ENCODE measurements at regions not wholly inside any gene's neighbourhood (a gene's known extent, or its start where the extent isn't known, plus 50 kb on each side); places are given as distances from the start of the nearest gene placed in this dataset.
"Not testable (repeated sequence)": the region's sequence is repeated elsewhere in the genome, so short reads cannot be mapped to it uniquely, and the experiment has no call there.

DNA sequence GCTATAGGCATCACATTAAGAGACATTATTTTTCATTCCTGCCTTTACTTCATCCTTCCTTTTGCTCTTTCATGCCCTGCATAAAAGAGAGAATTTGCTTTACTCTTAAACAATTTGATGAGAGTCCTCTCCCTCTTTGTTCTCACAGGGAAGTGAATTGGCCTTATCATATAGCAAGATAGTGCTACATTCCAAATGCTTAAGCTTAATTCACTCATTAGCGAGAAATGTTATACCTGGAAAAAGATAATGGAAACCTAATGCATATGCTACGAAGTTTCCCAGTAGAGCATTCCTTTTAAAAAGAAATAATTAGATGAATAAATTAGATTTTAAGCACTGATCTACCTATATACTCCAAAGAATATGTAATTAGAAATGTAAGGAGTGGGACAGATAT is 798.8 kb downstream of the C12orf50 start:
- Histone ChIP-seq H3K27ac (ENCODE audit: low read length) (no peak overlapping the region), H3K4me1 (ENCODE audit: control insufficient read depth, insufficient read depth, low read length) (no peaks in the 10 kb centered on the region), H3K27me3 (ENCODE audit: control insufficient read depth in 1 of 2, insufficient read depth in 2 of 2, low read length in 2 of 2) (no peaks in the 10 kb centered on the region), H3K9ac (ENCODE audit: low read length in 2 of 2) (no peak overlapping the region), H3K4me3 (ENCODE audit: low read length in 2 of 2) (no peak overlapping the region), H3K36me3 (ENCODE audit: control insufficient read depth in 2 of 2, insufficient read depth in 2 of 2, low read length in 2 of 2) (no peaks in the 10 kb centered on the region), H3K9me3 (ENCODE audit: control insufficient read depth in 2 of 2, low read length in 2 of 2) (no peaks in the 10 kb centered on the region)

DNA sequence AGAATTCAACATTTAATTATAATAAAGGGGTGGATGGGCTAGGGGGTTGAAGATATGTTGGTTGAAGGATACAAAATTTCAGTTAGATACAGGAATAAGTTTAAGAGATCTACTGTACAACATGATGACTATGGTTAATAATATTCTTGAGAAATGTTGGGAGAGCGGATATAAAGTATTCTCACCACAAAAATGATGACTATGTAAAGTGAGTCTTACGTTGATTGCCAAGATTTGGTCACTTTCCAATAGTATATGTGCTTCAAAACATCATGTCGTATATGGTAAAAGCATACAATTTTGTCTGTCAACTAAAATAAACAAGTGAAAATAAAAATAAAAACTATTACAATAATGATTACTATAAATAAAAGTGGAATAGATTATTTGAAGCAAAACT is 802.0 kb downstream of the C12orf50 start:
- Histone ChIP-seq H3K27me3 (ENCODE audit: control insufficient read depth in 1 of 2, insufficient read depth in 2 of 2, low read length in 2 of 2) (no peaks in the 10 kb centered on the region), H3K27ac (ENCODE audit: low read length) (no peak overlapping the region), H3K36me3 (ENCODE audit: control insufficient read depth in 2 of 2, insufficient read depth in 2 of 2, low read length in 2 of 2) (no peaks in the 10 kb centered on the region), H3K4me3 (ENCODE audit: low read length in 2 of 2) (no peak overlapping the region), H3K4me1 (ENCODE audit: control insufficient read depth, insufficient read depth, low read length) (no peaks in the 10 kb centered on the region), H3K9me3 (ENCODE audit: control insufficient read depth in 2 of 2, low read length in 2 of 2) (no peaks in the 10 kb centered on the region), H3K9ac (ENCODE audit: low read length in 2 of 2) (no peak overlapping the region)

DNA sequence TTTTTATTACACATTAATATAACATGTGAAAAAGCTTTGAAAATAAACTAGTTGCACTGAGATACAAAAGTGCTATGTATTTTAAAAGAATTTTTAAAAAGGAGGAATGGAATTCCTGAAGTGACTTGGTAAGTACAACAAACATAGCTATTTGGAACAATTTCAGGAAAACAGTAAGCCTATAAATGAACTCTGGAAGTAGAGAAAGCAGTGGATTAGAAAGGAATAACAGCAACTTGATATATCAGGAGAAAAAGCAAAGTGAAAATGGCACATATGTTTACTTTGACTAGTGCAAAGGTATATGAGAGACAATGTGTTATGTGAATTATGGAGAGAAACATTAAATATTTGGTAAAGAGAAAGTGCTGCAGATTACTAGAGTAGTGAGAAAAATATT is 811.7 kb downstream of the C12orf50 start:
- Histone ChIP-seq H3K27ac (ENCODE audit: low read length) (no peak overlapping the region), H3K9me3 (ENCODE audit: control insufficient read depth in 2 of 2, low read length in 2 of 2) (no peaks in the 10 kb centered on the region), H3K36me3 (ENCODE audit: control insufficient read depth in 2 of 2, insufficient read depth in 2 of 2, low read length in 2 of 2) (no peaks in the 10 kb centered on the region), H3K4me3 (ENCODE audit: low read length in 2 of 2) (no peak overlapping the region), H3K9ac (ENCODE audit: low read length in 2 of 2) (no peak overlapping the region), H3K27me3 (ENCODE audit: control insufficient read depth in 1 of 2, insufficient read depth in 2 of 2, low read length in 2 of 2) (no peaks in the 10 kb centered on the region), H3K4me1 (ENCODE audit: control insufficient read depth, insufficient read depth, low read length) (no peaks in the 10 kb centered on the region)

DNA sequence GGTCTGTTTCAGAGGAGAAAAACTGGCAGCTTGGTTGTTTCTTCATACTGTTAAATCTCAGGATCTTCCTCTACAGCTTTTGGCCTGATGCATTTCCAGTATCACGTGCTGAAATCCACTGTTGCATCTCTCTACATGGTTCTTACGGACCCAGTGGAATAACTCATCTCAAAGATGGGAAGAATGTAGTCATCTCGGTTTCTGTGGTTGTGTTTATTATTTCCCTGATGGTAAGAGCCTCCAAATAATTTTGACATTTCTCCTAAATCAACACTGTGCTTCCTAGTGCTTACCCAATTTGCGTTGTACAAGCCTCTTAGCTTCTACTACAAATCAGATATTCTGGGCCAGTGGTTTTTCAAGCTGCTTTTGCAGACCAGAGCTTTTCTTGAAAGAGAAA is 812.8 kb downstream of the C12orf50 start:
- Histone ChIP-seq H3K27me3 (ENCODE audit: control insufficient read depth in 1 of 2, insufficient read depth in 2 of 2, low read length in 2 of 2) (no peaks in the 10 kb centered on the region), H3K4me3 (ENCODE audit: low read length in 2 of 2) (no peak overlapping the region), H3K4me1 (ENCODE audit: control insufficient read depth, insufficient read depth, low read length) (no peaks in the 10 kb centered on the region), H3K36me3 (ENCODE audit: control insufficient read depth in 2 of 2, insufficient read depth in 2 of 2, low read length in 2 of 2) (no peaks in the 10 kb centered on the region), H3K9me3 (ENCODE audit: control insufficient read depth in 2 of 2, low read length in 2 of 2) (no peaks in the 10 kb centered on the region), H3K27ac (ENCODE audit: low read length) (no peak overlapping the region), H3K9ac (ENCODE audit: low read length in 2 of 2) (no peak overlapping the region)

DNA sequence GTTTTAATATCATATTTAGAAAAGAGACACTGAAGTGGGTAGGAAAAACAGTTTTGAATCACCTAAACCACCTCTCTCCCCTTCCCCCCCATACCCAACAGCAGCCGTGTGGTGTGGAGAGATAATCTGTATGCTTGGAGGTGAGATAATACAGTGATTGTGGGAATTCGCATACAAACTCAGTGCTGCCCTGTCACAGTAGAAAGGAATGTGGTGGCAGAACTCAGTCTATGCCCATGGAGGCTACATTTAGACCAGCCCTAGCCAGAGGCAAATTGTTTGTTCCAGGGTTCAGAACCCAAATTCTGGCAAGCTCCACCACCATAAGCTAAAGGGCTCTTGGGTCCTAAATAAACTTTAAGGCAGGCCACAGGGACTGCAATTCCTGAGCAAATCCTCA is 827.0 kb downstream of the C12orf50 start:
- H3K9me3 ChIP-seq (ENCODE audit: control insufficient read depth in 2 of 2, low read length in 2 of 2): no peaks in the 10 kb centered on the region
- H3K4me3 ChIP-seq (ENCODE audit: low read length in 2 of 2): no peak overlapping the region
- H3K9ac ChIP-seq (ENCODE audit: low read length in 2 of 2): no peak overlapping the region
- no peaks in the 10 kb centered on the region for H3K36me3 ChIP-seq (ENCODE audit: control insufficient read depth in 2 of 2, insufficient read depth in 2 of 2, low read length in 2 of 2)
- H3K4me1 ChIP-seq (ENCODE audit: control insufficient read depth, insufficient read depth, low read length): no peaks in the 10 kb centered on the region
- H3K27me3 ChIP-seq (ENCODE audit: control insufficient read depth in 1 of 2, insufficient read depth in 2 of 2, low read length in 2 of 2): no peaks in the 10 kb centered on the region
- no peak overlapping the region for H3K27ac ChIP-seq (ENCODE audit: low read length)

DNA sequence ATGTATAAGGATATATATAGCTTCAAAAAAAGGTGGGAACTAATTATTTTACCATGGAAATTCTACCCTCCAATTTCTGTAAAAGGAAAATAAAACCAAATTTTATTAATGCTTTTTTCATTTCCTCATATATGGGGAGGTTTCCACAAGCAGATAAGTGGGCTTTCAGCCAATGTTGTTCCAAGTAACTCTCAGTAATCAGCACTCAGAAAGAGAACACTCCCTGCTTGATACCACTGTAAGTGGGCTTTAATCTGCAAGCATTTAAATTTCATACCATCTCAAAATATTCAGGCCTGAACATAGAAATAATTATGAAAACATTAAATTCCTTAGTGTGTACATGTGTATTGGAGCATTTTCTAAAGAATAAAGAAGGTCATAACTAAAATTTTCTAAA is 827.6 kb downstream of the C12orf50 start:
- Histone ChIP-seq H3K27ac (ENCODE audit: low read length) (no peak overlapping the region), H3K4me3 (ENCODE audit: low read length in 2 of 2) (no peak overlapping the region)

DNA sequence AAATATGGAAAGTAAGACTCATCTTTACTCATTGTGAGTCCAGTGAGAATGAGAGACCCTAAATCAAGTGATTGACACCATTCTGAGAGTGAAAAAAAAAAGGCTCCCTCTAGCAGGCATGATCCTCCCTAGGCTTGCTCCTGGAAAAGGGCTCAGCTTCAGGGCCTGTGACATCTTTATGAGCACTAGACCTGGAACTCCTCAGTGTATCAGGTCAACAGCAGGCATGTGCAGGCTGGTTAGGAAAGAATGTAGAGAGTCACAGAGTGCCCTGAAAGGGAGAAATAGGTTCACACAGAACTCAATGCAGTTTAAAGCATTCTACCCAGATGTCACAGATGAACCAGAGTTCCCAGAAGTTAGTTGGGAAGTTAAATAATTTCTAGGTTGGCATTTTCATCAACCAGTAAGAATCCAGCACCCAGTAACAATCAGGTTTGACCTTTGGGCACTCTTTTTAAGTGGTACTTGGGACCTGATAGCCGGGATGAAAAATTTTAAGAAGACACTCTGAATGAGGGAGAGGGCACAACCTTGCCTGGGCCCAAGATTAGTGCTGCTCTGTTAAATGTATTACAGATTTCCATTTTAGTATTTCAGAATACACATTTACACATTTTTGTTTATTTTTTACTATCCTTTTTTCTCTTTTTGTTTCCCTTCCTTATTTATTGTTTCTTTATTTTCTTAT is 828.8 kb downstream of the C12orf50 start:
- Histone ChIP-seq H3K36me3 (ENCODE audit: control insufficient read depth in 2 of 2, insufficient read depth in 2 of 2, low read length in 2 of 2) (no peaks in the 10 kb centered on the region), H3K9me3 (ENCODE audit: control insufficient read depth in 2 of 2, low read length in 2 of 2) (no peaks in the 10 kb centered on the region), H3K9ac (ENCODE audit: low read length in 2 of 2) (no peak overlapping the region), H3K27me3 (ENCODE audit: control insufficient read depth in 1 of 2, insufficient read depth in 2 of 2, low read length in 2 of 2) (no peaks in the 10 kb centered on the region), H3K27ac (ENCODE audit: low read length) (no peak overlapping the region), H3K4me1 (ENCODE audit: control insufficient read depth, insufficient read depth, low read length) (no peaks in the 10 kb centered on the region), H3K4me3 (ENCODE audit: low read length in 2 of 2) (no peak overlapping the region)

More for the DNA sequence above, 827.6 kb downstream of the C12orf50 start:
- no peaks in the 10 kb centered on the region for H3K36me3 ChIP-seq (ENCODE audit: control insufficient read depth in 2 of 2, insufficient read depth in 2 of 2, low read length in 2 of 2)
- no peaks in the 10 kb centered on the region for H3K4me1 ChIP-seq (ENCODE audit: control insufficient read depth, insufficient read depth, low read length)
- no peaks in the 10 kb centered on the region for H3K27me3 ChIP-seq (ENCODE audit: control insufficient read depth in 1 of 2, insufficient read depth in 2 of 2, low read length in 2 of 2)
- no peaks in the 10 kb centered on the region for H3K9me3 ChIP-seq (ENCODE audit: control insufficient read depth in 2 of 2, low read length in 2 of 2)
- no peak overlapping the region for H3K9ac ChIP-seq (ENCODE audit: low read length in 2 of 2)

DNA sequence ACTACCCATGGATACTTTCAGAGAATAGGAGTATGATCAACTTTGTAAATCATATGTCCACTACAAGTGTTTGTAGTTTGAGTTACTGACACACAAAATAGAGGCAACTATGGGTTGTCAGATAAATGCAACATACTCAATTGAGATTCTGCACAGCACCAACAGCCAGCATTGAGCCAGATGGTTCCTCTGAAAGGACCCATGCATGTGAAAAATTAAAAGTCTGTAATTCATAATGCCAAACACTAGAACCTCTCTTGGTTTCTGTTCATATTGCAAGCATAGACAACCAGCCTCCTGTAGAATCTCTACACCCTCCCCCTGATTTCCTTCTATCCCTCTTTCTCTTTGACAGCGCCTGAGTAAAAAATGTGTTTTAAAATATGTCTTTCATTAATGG is 831.0 kb downstream of the C12orf50 start:
- Histone ChIP-seq H3K27me3 (ENCODE audit: control insufficient read depth in 1 of 2, insufficient read depth in 2 of 2, low read length in 2 of 2) (no peaks in the 10 kb centered on the region), H3K9me3 (ENCODE audit: control insufficient read depth in 2 of 2, low read length in 2 of 2) (no peaks in the 10 kb centered on the region), H3K4me1 (ENCODE audit: control insufficient read depth, insufficient read depth, low read length) (no peaks in the 10 kb centered on the region), H3K4me3 (ENCODE audit: low read length in 2 of 2) (no peak overlapping the region), H3K27ac (ENCODE audit: low read length) (no peak overlapping the region), H3K36me3 (ENCODE audit: control insufficient read depth in 2 of 2, insufficient read depth in 2 of 2, low read length in 2 of 2) (no peaks in the 10 kb centered on the region), H3K9ac (ENCODE audit: low read length in 2 of 2) (no peak overlapping the region)

DNA sequence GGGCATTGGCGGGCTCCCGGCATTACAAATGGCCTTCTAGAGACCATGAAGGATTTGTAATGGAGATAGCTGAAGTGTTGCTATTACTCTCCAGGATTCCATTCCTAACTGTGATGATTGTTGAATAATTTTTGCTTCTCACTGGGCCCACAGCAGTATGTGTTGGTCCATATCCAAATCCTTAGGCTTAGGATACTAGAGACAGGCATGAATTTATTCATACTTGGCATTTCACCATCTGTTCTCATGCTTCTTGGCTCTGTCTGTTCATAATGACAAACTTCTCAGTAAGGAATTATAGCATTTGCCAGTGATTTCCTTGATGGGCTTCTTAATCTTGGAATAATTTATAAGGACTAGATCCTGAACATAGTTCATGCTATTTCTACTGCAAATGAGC is 832.9 kb downstream of the C12orf50 start:
- Histone ChIP-seq H3K9me3 (ENCODE audit: control insufficient read depth in 2 of 2, low read length in 2 of 2) (no peaks in the 10 kb centered on the region), H3K36me3 (ENCODE audit: control insufficient read depth in 2 of 2, insufficient read depth in 2 of 2, low read length in 2 of 2) (no peaks in the 10 kb centered on the region), H3K4me3 (ENCODE audit: low read length in 2 of 2) (no peak overlapping the region), H3K27ac (ENCODE audit: low read length) (no peak overlapping the region), H3K4me1 (ENCODE audit: control insufficient read depth, insufficient read depth, low read length) (no peaks in the 10 kb centered on the region), H3K9ac (ENCODE audit: low read length in 2 of 2) (no peak overlapping the region), H3K27me3 (ENCODE audit: control insufficient read depth in 1 of 2, insufficient read depth in 2 of 2, low read length in 2 of 2) (no peaks in the 10 kb centered on the region)

DNA sequence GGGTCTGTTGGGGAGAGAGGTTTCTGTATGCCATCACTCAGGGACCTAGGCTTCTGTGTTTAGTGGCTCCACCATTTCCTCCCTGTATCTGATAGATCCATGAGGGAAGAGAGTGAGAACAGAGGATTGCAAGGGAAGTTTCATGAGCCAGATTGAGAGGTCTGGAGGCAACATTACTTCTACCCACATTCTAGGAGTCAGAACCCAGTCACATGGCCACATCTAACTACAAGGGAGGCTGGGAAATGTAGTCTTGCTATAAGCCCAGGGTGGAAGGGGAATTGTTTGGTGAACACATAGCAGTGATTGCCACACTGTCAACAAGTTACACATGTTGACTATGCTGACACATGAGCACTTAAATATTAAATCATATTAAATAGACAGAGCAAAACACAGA is 834.8 kb downstream of the C12orf50 start:
- not testable (repeated sequence) for H3K36me3 ChIP-seq (ENCODE audit: control insufficient read depth in 2 of 2, insufficient read depth in 2 of 2, low read length in 2 of 2); H3K9me3 ChIP-seq (ENCODE audit: control insufficient read depth in 2 of 2, low read length in 2 of 2); H3K4me3 ChIP-seq (ENCODE audit: low read length in 2 of 2); H3K9ac ChIP-seq (ENCODE audit: low read length in 2 of 2); H3K27ac ChIP-seq (ENCODE audit: low read length); H3K27me3 ChIP-seq (ENCODE audit: control insufficient read depth in 1 of 2, insufficient read depth in 2 of 2, low read length in 2 of 2); H3K4me1 ChIP-seq (ENCODE audit: control insufficient read depth, insufficient read depth, low read length)

DNA sequence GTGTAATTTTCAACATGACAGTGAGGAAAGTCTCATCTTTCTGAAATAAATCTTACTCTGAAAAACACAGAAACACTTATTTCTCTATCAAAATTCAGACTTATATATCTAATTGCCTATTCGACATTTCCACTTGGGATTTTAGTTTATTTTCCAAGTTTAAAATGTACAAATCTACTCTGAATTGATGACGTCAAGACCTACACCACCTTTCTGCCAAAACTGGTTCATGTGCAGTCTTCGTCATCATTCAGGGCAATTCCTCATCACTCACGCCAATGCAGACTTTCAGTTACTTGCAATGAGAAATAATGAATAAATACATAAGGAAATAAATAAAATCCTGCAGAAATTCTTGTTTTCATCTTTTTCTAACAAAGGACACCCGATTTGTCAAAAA is 843.8 kb downstream of the C12orf50 start:
- Histone ChIP-seq H3K27me3 (ENCODE audit: control insufficient read depth in 1 of 2, insufficient read depth in 2 of 2, low read length in 2 of 2) (no peaks in the 10 kb centered on the region), H3K9me3 (ENCODE audit: control insufficient read depth in 2 of 2, low read length in 2 of 2) (no peaks in the 10 kb centered on the region), H3K9ac (ENCODE audit: low read length in 2 of 2) (no peak overlapping the region), H3K36me3 (ENCODE audit: control insufficient read depth in 2 of 2, insufficient read depth in 2 of 2, low read length in 2 of 2) (no peaks in the 10 kb centered on the region), H3K4me1 (ENCODE audit: control insufficient read depth, insufficient read depth, low read length) (no peaks in the 10 kb centered on the region), H3K4me3 (ENCODE audit: low read length in 2 of 2) (no peak overlapping the region), H3K27ac (ENCODE audit: low read length) (no peak overlapping the region)

All from stomach smooth muscle (tissue), 2 donors.